K562 (cell line): ENCODE measurements at regions not wholly inside any gene's neighbourhood (a gene's known extent, or its start where the extent isn't known, plus 50 kb on each side); places are given as distances from the start of the nearest gene placed in this dataset.

Experiments used
- ATAC-seq: fragments of 200-7000 bp; cut with Tn5 transposase; 3 replicates; pipeline ENCODE4 v1.9.1; 2020; ENCODE audit warnings: moderate library complexity
- BruUV-seq: library from RNA; stranded (reverse); fragments of 400-500 nt; replicated peaks from 2 replicates; lab custom pipeline; 2021; lab: Mats Ljungman, UMichigan
- CTCF ChIA-PET: fragments of 300-600 bp; formaldehyde crosslinking; extraction: SDS; loops from one replicate; lab custom pipeline; 2021; ENCODE audit warnings: low intra/inter-chr PET ratio; lab: Yijun Ruan, JAX
- POLR2A ChIA-PET: fragments of 300-600, 350-650 bp; sonication (Branson Sonifier 250); formaldehyde crosslinking; extraction: SDS; loops from one replicate; lab custom pipeline; 2021; ENCODE audit warnings: antibody characterized with exemption, inconsistent platforms; lab: Yijun Ruan, JAX
- DNase-seq, 4 experiments: peaks; one replicate each; pipeline versions ENCODE4 v3.0.0 to v3.0.0-alpha.2; 2011 to 2018; ENCODE audit warnings: low spot score in 3 of 4, mixed read lengths in 3 of 4; ENCODE audit errors: extremely low read depth in 1 of 4
- FAIRE-seq: peaks from 2 replicates; lab custom pipeline; 2011; peaks lifted over from hg19 to GRCh38; lab: Jason Lieb, UNC
- H2AFZ ChIP-seq: 2 replicates; pipeline ENCODE4 v1.6.0; 2011; ENCODE audit warnings: low read depth, low read length, control low read depth, inconsistent platforms
- H3K27ac ChIP-seq: fragments of 200-600 bp; 3 replicates; pipeline ENCODE4 v1.8.0; 2011; ENCODE audit warnings: low read depth, mild to moderate bottlenecking, control low read depth, inconsistent platforms, low read length, moderate library complexity, mixed read lengths; ENCODE audit errors: extremely low read depth
- H3K27me3 ChIP-seq, 2 experiments: fragments of 300-600 bp in 1 of 2; 2 replicates in 1 of 2; 3 replicates in 1 of 2; pipeline versions ENCODE4 v1.6.0 to v1.8.0; 2011; ENCODE audit warnings: inconsistent platforms in 2 of 2, low read length in 2 of 2, mild to moderate bottlenecking in 1 of 2, mixed read lengths in 1 of 2, moderate library complexity in 1 of 2; ENCODE audit not compliant: control insufficient read depth in 2 of 2, insufficient read depth in 2 of 2
- H3K36me3 ChIP-seq: fragments of 300-600 bp; 3 replicates; pipeline ENCODE4 v1.8.0; 2011; ENCODE audit warnings: mild to moderate bottlenecking, low read length, inconsistent platforms; ENCODE audit not compliant: control insufficient read depth, insufficient read depth
- H3K4me1 ChIP-seq, 2 experiments: fragments of 200-600 bp in 1 of 2; replicated peaks in 1 of 2; 2 replicates in 1 of 2; 3 replicates in 1 of 2; pipeline versions ENCODE4 v1.5.1 to v1.8.0; 2011; ENCODE audit warnings: inconsistent platforms in 2 of 2, low read length in 2 of 2, mild to moderate bottlenecking in 1 of 2, mixed read lengths in 1 of 2, moderate library complexity in 1 of 2; ENCODE audit not compliant: control insufficient read depth in 2 of 2, insufficient read depth in 2 of 2
- H3K4me2 ChIP-seq: 2 replicates; pipeline ENCODE4 v1.6.1; 2011; ENCODE audit warnings: low read length, control low read depth, inconsistent platforms, mixed read lengths; ENCODE audit not compliant: insufficient read depth
- H3K4me3 ChIP-seq: fragments of 200-600 bp; sonication (generic), shearing (Covaris generic); 2 replicates; pipeline ENCODE4 v1.5.1; 2016; ENCODE audit warnings: control low read depth, inconsistent platforms
- H3K79me2 ChIP-seq: fragments of 200-600 bp; 3 replicates; pipeline ENCODE4 v1.8.0; 2011; ENCODE audit warnings: low read length, inconsistent platforms; ENCODE audit not compliant: control insufficient read depth, insufficient read depth
- H3K9ac ChIP-seq, 2 experiments: 2 replicates each; pipeline versions ENCODE4 v1.6.0 to v1.6.1; 2011; ENCODE audit warnings: low read depth in 2 of 2, low read length in 2 of 2, control low read depth in 1 of 2, inconsistent platforms in 1 of 2, mild to moderate bottlenecking in 1 of 2, mixed read lengths in 1 of 2; ENCODE audit not compliant: insufficient read depth in 1 of 2
- H3K9me1 ChIP-seq: one replicate; pipeline ENCODE4 v1.6.0; 2011; ENCODE audit warnings: inconsistent platforms, mild to moderate bottlenecking, low read length, moderate library complexity; ENCODE audit not compliant: control insufficient read depth, insufficient read depth
- H3K9me3 ChIP-seq: replicated peaks from 2 replicates; pipeline ENCODE4 v1.5.1; 2011; ENCODE audit warnings: low read depth, low read length, inconsistent platforms; ENCODE audit not compliant: control insufficient read depth, insufficient read depth
- H4K20me1 ChIP-seq: replicated peaks from 2 replicates; pipeline ENCODE4 v1.6.1; 2011; ENCODE audit warnings: low read length, inconsistent platforms, mixed read lengths; ENCODE audit not compliant: control insufficient read depth, insufficient read depth
- GATAD2B ChIP-seq: fragments of 450-650 bp; IDR thresholded peaks from 2 replicates; pipeline ENCODE4 v1.6.1; 2017; ENCODE audit warnings: mild to moderate bottlenecking, borderline replicate concordance
- MED1 ChIP-seq: sonication (generic); formaldehyde crosslinking; IDR thresholded peaks from 2 replicates; pipeline ENCODE4 v1.8.1; 2023; ENCODE audit warnings: missing genetic modification reagents, borderline replicate concordance
- NFIC ChIP-seq: fragments of 450-650 bp; IDR thresholded peaks from 2 replicates; pipeline ENCODE4 v1.6.1; 2017; ENCODE audit warnings: mild to moderate bottlenecking, inconsistent platforms
- SAP30 ChIP-seq: fragments of 200-600 bp; sonication (generic); IDR thresholded peaks from 2 replicates; pipeline ENCODE4 v1.6.1; 2012; ENCODE audit warnings: borderline replicate concordance, low read depth, mild to moderate bottlenecking, moderate library complexity, low read length, control low read depth, inconsistent platforms; ENCODE audit not compliant: insufficient read depth, poor library complexity, severe bottlenecking
- ZNF140 ChIP-seq: fragments of 250-450 bp; sonication (Bioruptor Pico); IDR thresholded peaks from 2 replicates; pipeline ENCODE4 v1.8.0; 2021; ENCODE audit warnings: moderate library complexity, mild to moderate bottlenecking, inconsistent platforms
- in situ Hi-C: fragments of 300-500 bp; cut with MboI; formaldehyde crosslinking; loops from 4 replicates; pipeline ENCODE4 v1.15.0; 2018; ENCODE audit warnings: inconsistent platforms, mixed read lengths
- intact Hi-C: fragments of 100-400 bp; cut with micrococcal nuclease; formaldehyde crosslinking; loops from 2 replicates; pipeline ENCODE4 v1.14.2; 2022
- TF ChIP-seq, protein P1 (sequence below): fragments of 450-650 bp; IDR thresholded peaks from 2 replicates; pipeline ENCODE4 v1.6.1; 2016; ENCODE audit warnings: low read depth
- TF ChIP-seq, protein P2 (sequence below): fragments of 250-450 bp; sonication (Bioruptor Pico); IDR thresholded peaks from 2 replicates; pipeline ENCODE4 v1.4.0; 2020; ENCODE audit warnings: mild to moderate bottlenecking, moderate library complexity

DNA sequence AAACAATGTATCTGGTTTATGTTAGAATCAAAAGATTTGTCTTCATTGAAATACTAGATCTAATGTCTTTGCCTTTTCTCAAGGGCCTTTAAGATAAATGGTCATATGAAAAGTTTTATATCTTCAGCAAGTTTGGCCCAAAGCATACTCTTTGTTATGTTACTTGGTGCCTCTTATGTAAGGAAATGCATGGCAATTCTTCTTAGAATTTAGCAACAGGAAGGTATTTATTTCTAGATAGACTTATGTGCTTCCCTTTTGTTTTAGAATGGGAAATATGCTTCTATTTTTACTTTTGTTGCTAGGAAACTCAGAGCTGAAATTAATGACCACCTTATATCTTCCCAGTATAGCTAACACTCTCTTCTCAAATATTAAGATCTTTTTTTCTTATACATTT is 117.4 kb upstream of the DLX2 start:
- CTCF ChIA-PET: no interaction called here
- no peak for TF ChIP-seq GATAD2B
- TF ChIP-seq NFIC: no peak
- no peak for TF ChIP-seq SAP30
- TF ChIP-seq, protein P1, sequence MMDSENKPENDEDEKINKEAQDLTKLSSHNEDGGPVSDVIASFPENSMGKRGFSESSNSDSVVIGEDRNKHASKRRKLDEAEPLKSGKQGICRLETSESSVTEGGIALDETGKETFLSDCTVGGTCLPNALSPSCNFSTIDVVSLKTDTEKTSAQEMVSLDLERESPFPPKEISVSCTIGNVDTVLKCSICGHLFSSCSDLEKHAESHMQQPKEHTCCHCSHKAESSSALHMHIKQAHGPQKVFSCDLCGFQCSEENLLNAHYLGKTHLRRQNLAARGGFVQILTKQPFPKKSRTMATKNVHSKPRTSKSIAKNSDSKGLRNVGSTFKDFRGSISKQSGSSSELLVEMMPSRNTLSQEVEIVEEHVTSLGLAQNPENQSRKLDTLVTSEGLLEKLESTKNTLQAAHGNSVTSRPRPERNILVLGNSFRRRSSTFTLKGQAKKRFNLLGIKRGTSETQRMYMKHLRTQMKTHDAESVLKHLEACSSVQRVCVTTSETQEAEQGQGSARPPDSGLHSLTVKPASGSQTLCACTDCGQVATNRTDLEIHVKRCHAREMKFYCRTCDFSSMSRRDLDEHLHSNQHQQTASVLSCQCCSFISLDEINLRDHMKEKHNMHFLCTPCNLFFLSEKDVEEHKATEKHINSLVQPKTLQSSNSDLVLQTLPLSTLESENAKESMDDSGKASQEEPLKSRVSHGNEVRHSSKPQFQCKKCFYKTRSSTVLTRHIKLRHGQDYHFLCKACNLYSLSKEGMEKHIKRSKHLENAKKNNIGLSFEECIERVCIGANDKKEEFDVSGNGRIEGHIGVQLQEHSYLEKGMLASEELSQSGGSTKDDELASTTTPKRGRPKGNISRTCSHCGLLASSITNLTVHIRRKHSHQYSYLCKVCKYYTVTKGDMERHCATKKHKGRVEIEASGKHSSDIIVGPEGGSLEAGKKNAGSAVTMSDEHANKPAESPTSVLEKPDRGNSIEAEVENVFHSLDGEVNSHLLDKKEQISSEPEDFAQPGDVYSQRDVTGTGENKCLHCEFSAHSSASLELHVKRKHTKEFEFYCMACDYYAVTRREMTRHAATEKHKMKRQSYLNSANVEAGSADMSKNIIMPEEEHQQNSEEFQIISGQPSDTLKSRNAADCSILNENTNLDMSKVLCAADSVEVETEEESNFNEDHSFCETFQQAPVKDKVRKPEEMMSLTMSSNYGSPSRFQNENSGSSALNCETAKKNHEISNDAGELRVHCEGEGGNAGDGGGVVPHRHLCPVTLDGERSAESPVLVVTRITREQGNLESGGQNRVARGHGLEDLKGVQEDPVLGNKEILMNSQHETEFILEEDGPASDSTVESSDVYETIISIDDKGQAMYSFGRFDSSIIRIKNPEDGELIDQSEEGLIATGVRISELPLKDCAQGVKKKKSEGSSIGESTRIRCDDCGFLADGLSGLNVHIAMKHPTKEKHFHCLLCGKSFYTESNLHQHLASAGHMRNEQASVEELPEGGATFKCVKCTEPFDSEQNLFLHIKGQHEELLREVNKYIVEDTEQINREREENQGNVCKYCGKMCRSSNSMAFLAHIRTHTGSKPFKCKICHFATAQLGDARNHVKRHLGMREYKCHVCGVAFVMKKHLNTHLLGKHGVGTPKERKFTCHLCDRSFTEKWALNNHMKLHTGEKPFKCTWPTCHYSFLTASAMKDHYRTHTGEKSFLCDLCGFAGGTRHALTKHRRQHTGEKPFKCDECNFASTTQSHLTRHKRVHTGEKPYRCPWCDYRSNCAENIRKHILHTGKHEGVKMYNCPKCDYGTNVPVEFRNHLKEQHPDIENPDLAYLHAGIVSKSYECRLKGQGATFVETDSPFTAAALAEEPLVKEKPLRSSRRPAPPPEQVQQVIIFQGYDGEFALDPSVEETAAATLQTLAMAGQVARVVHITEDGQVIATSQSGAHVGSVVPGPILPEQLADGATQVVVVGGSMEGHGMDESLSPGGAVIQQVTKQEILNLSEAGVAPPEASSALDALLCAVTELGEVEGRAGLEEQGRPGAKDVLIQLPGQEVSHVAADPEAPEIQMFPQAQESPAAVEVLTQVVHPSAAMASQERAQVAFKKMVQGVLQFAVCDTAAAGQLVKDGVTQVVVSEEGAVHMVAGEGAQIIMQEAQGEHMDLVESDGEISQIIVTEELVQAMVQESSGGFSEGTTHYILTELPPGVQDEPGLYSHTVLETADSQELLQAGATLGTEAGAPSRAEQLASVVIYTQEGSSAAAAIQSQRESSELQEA: no peak
- TF ChIP-seq, protein P2, sequence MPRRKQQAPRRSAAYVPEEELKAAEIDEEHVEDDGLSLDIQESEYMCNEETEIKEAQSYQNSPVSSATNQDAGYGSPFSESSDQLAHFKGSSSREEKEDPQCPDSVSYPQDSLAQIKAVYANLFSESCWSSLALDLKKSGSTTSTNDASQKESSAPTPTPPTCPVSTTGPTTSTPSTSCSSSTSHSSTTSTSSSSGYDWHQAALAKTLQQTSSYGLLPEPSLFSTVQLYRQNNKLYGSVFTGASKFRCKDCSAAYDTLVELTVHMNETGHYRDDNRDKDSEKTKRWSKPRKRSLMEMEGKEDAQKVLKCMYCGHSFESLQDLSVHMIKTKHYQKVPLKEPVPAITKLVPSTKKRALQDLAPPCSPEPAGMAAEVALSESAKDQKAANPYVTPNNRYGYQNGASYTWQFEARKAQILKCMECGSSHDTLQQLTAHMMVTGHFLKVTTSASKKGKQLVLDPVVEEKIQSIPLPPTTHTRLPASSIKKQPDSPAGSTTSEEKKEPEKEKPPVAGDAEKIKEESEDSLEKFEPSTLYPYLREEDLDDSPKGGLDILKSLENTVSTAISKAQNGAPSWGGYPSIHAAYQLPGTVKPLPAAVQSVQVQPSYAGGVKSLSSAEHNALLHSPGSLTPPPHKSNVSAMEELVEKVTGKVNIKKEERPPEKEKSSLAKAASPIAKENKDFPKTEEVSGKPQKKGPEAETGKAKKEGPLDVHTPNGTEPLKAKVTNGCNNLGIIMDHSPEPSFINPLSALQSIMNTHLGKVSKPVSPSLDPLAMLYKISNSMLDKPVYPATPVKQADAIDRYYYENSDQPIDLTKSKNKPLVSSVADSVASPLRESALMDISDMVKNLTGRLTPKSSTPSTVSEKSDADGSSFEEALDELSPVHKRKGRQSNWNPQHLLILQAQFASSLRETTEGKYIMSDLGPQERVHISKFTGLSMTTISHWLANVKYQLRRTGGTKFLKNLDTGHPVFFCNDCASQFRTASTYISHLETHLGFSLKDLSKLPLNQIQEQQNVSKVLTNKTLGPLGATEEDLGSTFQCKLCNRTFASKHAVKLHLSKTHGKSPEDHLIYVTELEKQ: no peak
- no peak for TF ChIP-seq MED1 (CRISPR knock-in tag)
- TF ChIP-seq ZNF140: no peak

More for the DNA sequence above, 117.4 kb upstream of the DLX2 start:
- H3K27me3 ChIP-seq: peaks cover 21 to 31% of the 10 kb centered on the region in 2 experiments
- ATAC-seq: no peak
- no peaks in the 10 kb centered on the region for H3K9me3 ChIP-seq
- no TSS peak for BruUV-seq
- H3K79me2 ChIP-seq: no peaks in the 10 kb centered on the region
- POLR2A ChIA-PET: interaction anchor here (1.0 to 1.3 kb wide), 2 partner anchors 12 to 15 kb away, joined by 3 to 6 read pairs; no protein-coding TSS in a partner anchor
- H3K36me3 ChIP-seq: no peaks in the 10 kb centered on the region
- H3K9ac ChIP-seq: no peak overlapping the region
- intact Hi-C loops: no loop called here
- no peak overlapping the region for H3K4me3 ChIP-seq
- FAIRE-seq: no peak
- H3K27ac ChIP-seq: no peak overlapping the region
- no peak overlapping the region for H3K4me2 ChIP-seq
- no peaks in the 10 kb centered on the region for H4K20me1 ChIP-seq
- H2AFZ ChIP-seq: no peak overlapping the region
- no peaks in the 10 kb centered on the region for H3K4me1 ChIP-seq
- no peaks in the 10 kb centered on the region for H3K9me1 ChIP-seq
- DNase-seq: no peak
- in situ Hi-C loops: no loop called here
